ENCODE measurements at regions not wholly inside any gene's neighbourhood (a gene's known extent, or its start where the extent isn't known, plus 50 kb on each side); places are given as distances from the start of the nearest gene placed in this dataset.

GRCh38 chr6:95959261-95959660 is 56.5 kb upstream of the FUT9 start:
- TF ChIP-seq CTCF (IDR thresholded peaks at IDR 0.05) = no peak
- TF ChIP-seq POLR2A (IDR thresholded peaks at IDR 0.05) = no peak

Measured in stomach (tissue), 4 donors.